Muscle layer of duodenum (tissue), 2 donors: ENCODE measurements at regions not wholly inside any gene's neighbourhood (a gene's known extent, or its start where the extent isn't known, plus 50 kb on each side); places are given as distances from the start of the nearest gene placed in this dataset.

ENCODE experiments used
- H3K27ac ChIP-seq: one replicate; pipeline ENCODE4 v1.7.0; 2013; ENCODE audit warnings: mild to moderate bottlenecking, low read length
- H3K27me3 ChIP-seq: one replicate; pipeline ENCODE4 v1.7.0; 2013; ENCODE audit warnings: low read depth, mild to moderate bottlenecking, control low read depth, low read length
- H3K36me3 ChIP-seq, 2 donors: one replicate each; pipeline ENCODE4 v1.7.0; 2013; ENCODE audit warnings: low read length in 2 of 2, control low read depth in 1 of 2, mild to moderate bottlenecking in 1 of 2; ENCODE audit not compliant: insufficient read depth in 2 of 2, control insufficient read depth in 1 of 2
- H3K4me1 ChIP-seq, 2 donors: one replicate each; pipeline ENCODE4 v1.7.0; 2013; ENCODE audit warnings: low read length in 2 of 2, mild to moderate bottlenecking in 2 of 2, control low read depth in 1 of 2, moderate library complexity in 1 of 2; ENCODE audit not compliant: insufficient read depth in 2 of 2, control insufficient read depth in 1 of 2
- H3K4me3 ChIP-seq, 2 donors: one replicate each; pipeline ENCODE4 v1.7.0; 2013; ENCODE audit warnings: low read length in 2 of 2, low read depth in 1 of 2, mild to moderate bottlenecking in 1 of 2
- H3K9me3 ChIP-seq, 2 donors: one replicate each; pipeline ENCODE4 v1.7.0; 2013; ENCODE audit warnings: low read length in 2 of 2, control low read depth in 1 of 2, mild to moderate bottlenecking in 1 of 2; ENCODE audit not compliant: control insufficient read depth in 1 of 2
- donor health status: healthy.

DNA sequence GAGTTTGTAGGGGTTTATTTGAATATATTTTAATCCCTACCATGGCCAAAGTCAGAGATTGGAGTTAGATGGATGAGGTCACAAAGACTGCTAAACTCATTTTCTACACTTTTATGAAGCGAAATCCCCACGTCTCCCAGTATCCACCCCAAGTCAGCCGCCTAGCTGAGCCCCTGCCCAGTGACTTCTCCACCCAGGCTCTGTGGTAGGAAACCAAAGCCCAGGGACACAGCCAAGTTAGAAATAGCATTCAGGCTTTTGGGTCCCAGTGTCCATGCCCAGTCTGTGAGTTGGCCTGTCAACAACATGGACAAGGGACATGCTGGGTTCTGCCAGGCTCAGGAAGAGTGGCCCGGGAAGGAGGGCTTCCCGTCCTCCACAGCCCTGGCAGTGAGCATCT is 474.0 kb downstream of the FOXO1 start:
- H3K36me3 ChIP-seq, result no peaks in the 10 kb centered on the region
- peak overlapping the region; percentile 74 for H3K27ac ChIP-seq
- H3K4me1 ChIP-seq, result peaks cover 19 to 25% of the 10 kb centered on the region in 2 donors
- H3K4me3 ChIP-seq, result no peak overlapping the region
- no peaks in the 10 kb centered on the region for H3K27me3 ChIP-seq
- H3K9me3 ChIP-seq, result no peaks in the 10 kb centered on the region

DNA sequence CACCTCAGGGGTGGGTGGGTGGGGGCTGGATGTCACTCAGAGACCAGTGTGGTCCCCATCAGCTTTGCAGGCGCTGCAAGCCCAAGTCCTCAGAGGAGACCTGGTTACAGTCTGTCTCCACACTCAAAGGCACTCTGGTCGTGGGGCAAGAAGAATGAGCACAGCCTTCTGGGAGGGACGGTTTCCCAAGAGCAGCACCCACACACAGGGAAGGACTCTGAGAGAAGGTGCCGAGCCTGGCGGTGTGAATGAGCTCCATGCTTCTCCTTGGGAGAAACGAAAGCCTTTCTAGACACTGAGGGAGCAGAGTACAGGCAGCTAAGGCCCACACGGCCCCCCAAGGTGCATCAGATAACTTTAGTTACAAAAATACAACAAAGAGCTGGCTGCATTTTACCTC is 473.6 kb downstream of the FOXO1 start:
- Histone ChIP-seq H3K27me3 (no peaks in the 10 kb centered on the region), H3K36me3 (no peaks in the 10 kb centered on the region), H3K9me3 (no peaks in the 10 kb centered on the region), H3K27ac (no peak overlapping the region), H3K4me3 (no peak overlapping the region), H3K4me1 (peaks cover 19 to 25% of the 10 kb centered on the region in 2 donors)

DNA sequence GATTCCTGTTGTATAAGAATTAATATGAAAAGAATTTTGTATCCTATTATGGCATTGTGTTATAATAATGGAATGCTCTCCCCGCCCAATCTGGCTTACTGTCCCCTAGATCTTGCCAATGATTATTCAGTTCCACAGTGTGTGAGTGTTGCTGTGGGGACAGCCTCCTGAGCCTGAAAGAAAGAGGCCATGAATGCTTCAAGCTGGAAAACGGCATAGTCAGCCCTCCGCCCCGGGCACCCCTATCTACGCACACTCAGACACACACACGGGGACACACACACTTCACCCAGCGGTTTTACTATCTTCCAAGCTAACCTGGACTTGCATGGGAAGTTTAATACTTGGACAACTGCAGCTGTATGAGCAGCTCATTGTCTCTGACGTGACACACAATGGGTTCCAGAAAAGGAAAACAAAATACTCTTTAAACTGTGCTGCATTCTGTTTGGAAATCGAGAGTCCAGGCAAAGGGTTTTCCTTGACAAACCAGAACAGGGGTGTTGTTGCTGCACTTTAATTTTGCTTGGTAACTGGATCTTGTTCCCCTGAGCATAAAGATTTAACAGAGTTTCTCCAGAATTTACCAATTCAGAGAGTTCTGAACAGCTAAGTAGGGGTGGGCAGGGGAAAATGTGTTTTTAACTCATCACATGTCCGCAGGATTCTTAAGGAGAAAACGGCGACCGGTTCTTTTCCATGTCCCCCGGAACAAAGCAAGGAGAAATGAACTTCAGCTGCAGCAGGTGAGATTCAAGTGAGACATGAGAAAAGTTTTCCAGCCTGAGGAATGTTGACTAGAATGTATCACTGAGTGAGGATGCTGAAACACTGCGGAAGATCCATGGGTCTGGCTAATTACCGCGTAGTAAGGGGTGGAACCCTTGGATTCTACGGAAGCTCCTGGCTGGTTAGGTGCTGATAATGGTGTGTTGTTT is 472.9 kb downstream of the FOXO1 start:
- Histone ChIP-seq H3K27me3 (no peaks in the 10 kb centered on the region), H3K9me3 (no peaks in the 10 kb centered on the region), H3K4me3 (peak overlapping the region in 1 of 2 donors; percentile 21), H3K4me1 (peaks cover 19 to 25% of the 10 kb centered on the region in 2 donors), H3K27ac (peak overlapping the region; percentile 64), H3K36me3 (no peaks in the 10 kb centered on the region)

DNA sequence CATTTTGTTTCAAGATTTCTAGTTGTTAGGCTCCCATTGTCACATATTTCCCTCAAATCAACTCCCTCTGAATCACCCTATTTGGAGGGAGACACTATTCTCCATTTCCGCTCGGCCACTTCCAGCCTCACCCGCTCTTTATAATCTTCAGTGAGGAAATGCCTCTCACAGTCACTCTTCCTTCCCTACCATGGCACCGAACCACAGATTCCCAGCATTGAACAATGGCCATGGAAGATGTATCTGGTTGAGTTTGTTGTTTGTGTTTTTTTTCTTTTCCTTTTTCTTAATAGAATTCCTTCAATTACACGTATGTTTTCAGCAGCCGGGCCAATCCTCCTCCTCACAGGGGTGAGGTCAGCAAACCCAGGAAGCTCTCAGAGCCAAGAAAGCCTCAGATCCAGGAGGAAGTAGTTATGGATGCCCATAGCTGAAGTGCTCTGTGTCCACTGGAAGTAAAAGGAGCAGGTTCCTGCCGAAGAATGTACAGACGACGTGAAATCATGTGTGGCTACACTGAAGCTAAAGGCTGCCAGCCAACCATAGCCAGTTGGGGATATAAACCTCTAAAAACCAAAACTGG is 472.1 kb downstream of the FOXO1 start:
- Histone ChIP-seq H3K27me3 (no peaks in the 10 kb centered on the region), H3K4me3 (no peak overlapping the region), H3K36me3 (no peaks in the 10 kb centered on the region), H3K9me3 (no peaks in the 10 kb centered on the region), H3K4me1 (peaks cover 19 to 25% of the 10 kb centered on the region in 2 donors), H3K27ac (peak overlapping the region; percentile 64)

DNA sequence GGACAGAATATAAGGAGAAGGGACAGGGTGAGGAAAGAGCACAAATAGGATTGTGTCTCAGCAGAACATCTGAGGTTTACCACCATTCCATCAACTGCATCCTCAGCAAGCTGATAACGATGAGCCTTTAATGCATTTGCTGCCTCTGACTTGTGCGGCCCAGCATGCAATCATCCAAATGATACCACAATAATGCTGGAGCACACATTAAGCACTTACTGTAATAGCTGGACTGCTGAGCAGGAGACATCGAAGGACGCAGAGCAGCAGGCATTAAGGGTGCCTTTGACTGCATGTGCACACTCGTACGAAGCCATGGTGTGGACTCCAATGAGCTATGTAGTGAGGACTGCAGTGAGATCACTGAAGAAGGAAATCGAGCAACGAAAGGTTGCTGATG is 469.4 kb downstream of the FOXO1 start:
- no peak overlapping the region for H3K27ac ChIP-seq
- peaks cover 0 to 4% of the 10 kb centered on the region in 2 donors for H3K4me1 ChIP-seq
- H3K4me3 ChIP-seq, result no peak overlapping the region
- no peaks in the 10 kb centered on the region for H3K9me3 ChIP-seq
- no peaks in the 10 kb centered on the region for H3K36me3 ChIP-seq
- H3K27me3 ChIP-seq, result no peaks in the 10 kb centered on the region

DNA sequence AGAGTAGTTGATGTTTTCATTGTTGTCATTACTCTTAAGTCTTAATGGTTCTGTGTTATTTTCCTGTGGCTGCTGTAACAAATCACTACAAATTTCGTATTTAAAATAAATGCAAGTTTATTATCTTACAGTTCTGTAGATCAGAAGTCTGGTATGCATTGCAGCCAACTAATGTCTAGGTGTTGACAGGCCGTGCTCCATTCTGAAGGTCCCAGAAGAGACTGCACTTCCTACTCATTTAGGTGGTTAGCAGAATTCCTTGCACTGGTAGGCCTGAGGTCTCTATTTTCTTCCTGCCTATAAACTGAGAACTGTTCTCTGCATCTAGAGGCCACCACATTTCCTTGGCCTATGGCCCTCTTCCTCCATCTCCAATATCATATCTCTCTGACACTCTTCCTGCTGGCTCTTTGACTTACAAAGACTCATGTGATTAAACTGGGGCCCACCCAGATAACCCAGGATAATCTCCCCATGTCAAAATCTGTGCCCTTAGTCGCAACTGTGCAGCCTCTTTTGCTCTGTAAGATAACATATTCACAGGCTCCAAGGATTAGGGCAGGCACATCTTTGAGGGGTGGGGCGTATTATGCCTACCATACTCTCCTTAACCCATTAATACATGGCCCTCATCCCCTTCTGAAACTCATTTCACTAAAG is 468.4 kb downstream of the FOXO1 start:
- Histone ChIP-seq H3K27ac (no peak overlapping the region), H3K9me3 (no peaks in the 10 kb centered on the region), H3K36me3 (no peaks in the 10 kb centered on the region), H3K27me3 (no peaks in the 10 kb centered on the region), H3K4me3 (no peak overlapping the region), H3K4me1 (peaks cover 0 to 4% of the 10 kb centered on the region in 2 donors)

DNA sequence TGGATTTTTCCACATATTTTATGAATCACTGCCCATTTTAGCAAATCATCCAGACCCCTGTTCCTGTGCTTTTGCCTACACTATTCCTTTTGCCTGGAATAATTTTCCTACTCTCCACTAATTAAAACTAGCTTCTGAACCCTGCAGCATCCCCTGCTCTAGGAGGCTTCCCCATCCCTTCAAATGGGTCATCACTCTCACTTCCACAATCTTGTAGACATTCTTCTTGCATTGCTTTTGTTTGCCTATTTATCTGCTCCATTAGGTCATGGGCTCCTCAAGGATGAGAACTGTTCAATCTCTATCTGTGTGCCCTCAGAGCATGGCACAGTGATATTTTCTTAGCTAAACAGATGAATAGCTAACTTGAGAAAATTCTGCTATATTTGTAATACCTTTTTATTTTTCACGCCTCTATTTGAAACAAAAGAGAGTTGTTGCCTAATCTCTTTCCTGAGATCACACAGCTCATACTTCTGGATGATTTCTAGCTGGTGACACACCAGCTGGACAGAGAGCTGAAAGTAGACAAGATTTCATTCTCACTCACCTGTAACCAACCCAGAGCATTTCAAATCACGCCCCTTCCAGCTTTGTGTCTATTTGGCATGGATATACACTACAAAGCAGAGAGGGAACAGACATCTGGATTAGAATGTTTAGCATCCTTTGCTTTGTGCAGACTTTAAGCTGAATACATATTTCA is 466.0 kb downstream of the FOXO1 start:
- Histone ChIP-seq H3K36me3 (no peaks in the 10 kb centered on the region), H3K27me3 (no peaks in the 10 kb centered on the region), H3K4me1 (no peaks in the 10 kb centered on the region), H3K9me3 (peaks cover 0 to 6% of the 10 kb centered on the region in 2 donors), H3K27ac (no peak overlapping the region), H3K4me3 (no peak overlapping the region)

DNA sequence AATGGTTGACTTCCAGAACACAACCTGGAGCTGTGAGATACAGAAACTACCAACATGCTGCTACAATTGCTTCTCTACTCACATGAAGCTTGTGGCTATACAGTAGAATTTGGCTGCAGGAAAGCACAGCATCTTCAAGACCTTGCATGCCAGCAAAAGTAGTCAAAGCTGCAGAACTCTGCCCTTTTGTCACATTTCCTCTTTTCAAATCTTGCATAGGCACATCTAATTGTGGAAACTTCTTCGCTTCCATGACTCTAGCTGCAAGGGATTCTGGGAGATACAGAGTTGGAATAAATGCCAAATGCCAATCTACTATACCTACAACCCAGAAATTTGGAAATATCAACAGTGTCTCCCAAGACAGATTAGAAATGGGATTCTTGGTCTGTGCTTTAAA is 462.2 kb downstream of the FOXO1 start:
- H3K27me3 ChIP-seq, result no peaks in the 10 kb centered on the region
- no peaks in the 10 kb centered on the region for H3K36me3 ChIP-seq
- peaks cover 0 to 6% of the 10 kb centered on the region in 2 donors for H3K9me3 ChIP-seq
- no peak overlapping the region for H3K4me3 ChIP-seq
- H3K27ac ChIP-seq, result no peak overlapping the region
- H3K4me1 ChIP-seq, result no peaks in the 10 kb centered on the region

DNA sequence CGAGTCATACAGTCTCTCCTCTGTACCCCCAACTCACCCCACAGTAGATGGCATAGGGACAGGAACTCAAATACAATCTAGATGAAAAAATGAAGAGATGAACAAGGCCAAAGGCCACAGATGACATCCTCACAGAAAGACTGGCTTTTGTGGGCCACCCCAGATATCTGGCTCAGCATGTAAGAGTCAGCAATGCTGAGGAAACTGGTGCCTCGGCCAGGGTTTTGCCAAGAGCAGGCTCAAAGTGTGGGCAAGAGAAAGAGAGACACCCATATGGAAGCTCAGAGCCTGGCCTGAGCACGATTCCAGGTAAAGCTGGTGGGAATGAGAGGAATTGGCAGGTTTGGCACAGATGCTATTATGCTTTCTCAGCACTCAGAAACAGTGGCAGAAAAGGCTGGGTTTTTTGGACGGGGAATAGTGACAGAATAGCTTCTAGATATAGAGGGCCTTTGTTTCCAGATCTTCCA is 460.6 kb downstream of the FOXO1 start:
- Histone ChIP-seq H3K36me3 (no peaks in the 10 kb centered on the region), H3K4me3 (no peak overlapping the region), H3K27ac (no peak overlapping the region), H3K27me3 (no peaks in the 10 kb centered on the region), H3K4me1 (no peaks in the 10 kb centered on the region), H3K9me3 (peaks cover 0 to 6% of the 10 kb centered on the region in 2 donors)

DNA sequence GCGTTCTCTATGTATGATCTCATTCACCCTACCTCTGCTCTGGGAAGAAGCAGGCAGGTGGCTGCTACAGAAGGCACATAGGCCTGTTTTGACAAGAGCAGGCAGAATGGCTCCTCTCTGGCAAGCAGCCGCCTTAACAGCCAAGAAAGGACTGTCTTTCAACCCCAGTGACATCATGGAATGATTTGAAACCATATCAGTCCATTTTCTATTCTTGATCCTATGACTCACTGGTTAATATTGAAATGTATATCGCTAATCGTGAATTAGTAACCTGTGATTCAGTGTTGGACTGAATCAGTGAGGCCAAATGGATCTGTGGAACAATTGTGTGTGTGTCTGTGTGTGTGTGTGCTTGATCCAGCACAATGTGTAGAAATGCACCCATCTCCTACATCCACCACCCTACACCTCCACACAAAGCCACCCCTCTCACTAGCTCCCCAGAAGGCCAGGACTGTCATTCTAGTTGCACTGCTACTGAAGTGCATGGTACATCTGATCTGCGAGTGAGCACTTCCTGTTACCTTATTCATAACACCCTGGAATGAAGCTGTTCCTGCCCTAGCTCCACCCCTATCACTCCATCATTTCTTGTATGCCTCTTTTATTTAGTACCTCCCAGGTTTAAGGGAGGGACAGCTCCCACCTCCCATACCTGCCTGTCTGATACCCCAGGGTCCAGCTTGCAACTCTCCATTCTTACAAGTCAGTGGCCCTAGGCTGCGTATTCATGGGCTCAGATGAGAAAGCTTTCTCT is 460.0 kb downstream of the FOXO1 start:
- Histone ChIP-seq H3K27me3 (no peaks in the 10 kb centered on the region), H3K4me3 (no peak overlapping the region), H3K4me1 (no peaks in the 10 kb centered on the region), H3K27ac (no peak overlapping the region), H3K36me3 (no peaks in the 10 kb centered on the region), H3K9me3 (peaks cover 0 to 6% of the 10 kb centered on the region in 2 donors)
